H1 (cell line): ENCODE measurements at regions not wholly inside any gene's neighbourhood (a gene's known extent, or its start where the extent isn't known, plus 50 kb on each side); places are given as distances from the start of the nearest gene placed in this dataset.

Experiments used
- CTCF ChIA-PET: fragments of 300-600 bp; sonication (Branson Sonifier 250); formaldehyde crosslinking; loops from one replicate; lab custom pipeline; 2021; ENCODE audit not compliant: partially characterized antibody; lab: Charles Lee
- POLR2A ChIA-PET: fragments of 300-600 bp; sonication (Branson Sonifier 250); formaldehyde crosslinking; loops from one replicate; lab custom pipeline; 2021; ENCODE audit warnings: inconsistent platforms; ENCODE audit not compliant: partially characterized antibody; lab: Charles Lee
- DNase-seq, 2 experiments: peaks; one replicate each; pipeline versions ENCODE4 v3.0.0 to v3.0.0-alpha.2; 2010 to 2022; ENCODE audit warnings: low spot score in 2 of 2, low read depth in 1 of 2, mixed read lengths in 1 of 2
- FAIRE-seq: peaks from 2 replicates; lab custom pipeline; 2011; peaks lifted over from hg19 to GRCh38; lab: Jason Lieb, UNC
- H2AFZ ChIP-seq: 2 replicates; pipeline ENCODE4 v1.8.1; 2012; ENCODE audit warnings: low read length, inconsistent platforms
- H2AK5ac ChIP-seq: 2 replicates; pipeline ENCODE4 v1.6.1; 2013; ENCODE audit warnings: low read depth, low read length
- H2BK120ac ChIP-seq: replicated peaks from 2 replicates; pipeline ENCODE3; 2013; ENCODE audit warnings: low read depth, low read length, inconsistent platforms
- H2BK12ac ChIP-seq: 2 replicates; pipeline ENCODE4 v1.6.1; 2013; ENCODE audit warnings: low read depth, low read length
- H2BK15ac ChIP-seq: 2 replicates; pipeline ENCODE4 v1.6.1; 2013; ENCODE audit warnings: low read length
- H2BK20ac ChIP-seq: 2 replicates; pipeline ENCODE4 v1.6.1; 2013; ENCODE audit warnings: low read length
- H2BK5ac ChIP-seq: 2 replicates; pipeline ENCODE4 v1.6.1; 2013; ENCODE audit warnings: low read depth, low read length
- H3K14ac ChIP-seq: 2 replicates; pipeline ENCODE4 v1.6.1; 2013; ENCODE audit warnings: inconsistent platforms; ENCODE audit not compliant: insufficient read length
- H3K18ac ChIP-seq: 2 replicates; pipeline ENCODE4 v1.6.1; 2013; ENCODE audit warnings: low read length; ENCODE audit errors: extremely low read depth
- H3K23ac ChIP-seq: 2 replicates; pipeline ENCODE4 v1.6.1; 2013; ENCODE audit warnings: inconsistent platforms; ENCODE audit not compliant: insufficient read length
- H3K23me2 ChIP-seq: 2 replicates; pipeline ENCODE4 v1.6.1; 2013; ENCODE audit warnings: low read depth, low read length
- H3K27ac ChIP-seq: 2 replicates; pipeline ENCODE4 v1.6.1; 2011; ENCODE audit warnings: low read depth, low read length, inconsistent platforms
- H3K27me3 ChIP-seq, 4 experiments: replicated peaks in 1 of 4; 1 replicate in 1 of 4; 2 replicates in 3 of 4; pipeline versions ENCODE4 v1.6.1 to v1.8.1; 2011 to 2013; ENCODE audit warnings: low read length in 3 of 4, mild to moderate bottlenecking in 3 of 4, inconsistent platforms in 2 of 4, mixed read lengths in 2 of 4, moderate library complexity in 1 of 4; ENCODE audit not compliant: control insufficient read depth in 3 of 4, insufficient read depth in 3 of 4; ENCODE audit errors: extremely low read depth in 1 of 4
- H3K36me3 ChIP-seq, 4 experiments: 2 replicates each; pipeline versions ENCODE4 v1.6.1 to v1.8.1; 2011 to 2013; ENCODE audit warnings: mild to moderate bottlenecking in 4 of 4, low read length in 3 of 4, moderate library complexity in 2 of 4, control low read depth in 1 of 4, inconsistent platforms in 1 of 4; ENCODE audit not compliant: insufficient read depth in 4 of 4, control insufficient read depth in 2 of 4
- H3K4ac ChIP-seq: replicated peaks from 2 replicates; pipeline ENCODE3; 2013; ENCODE audit warnings: low read length, low read depth, mixed read lengths, inconsistent platforms; ENCODE audit not compliant: insufficient read length
- H3K4me1 ChIP-seq, 4 experiments: replicated peaks in 1 of 4; 1 replicate in 1 of 4; 2 replicates in 3 of 4; pipeline versions ENCODE4 v1.6.1 to v1.8.1; 2011 to 2013; ENCODE audit warnings: low read length in 3 of 4, inconsistent platforms in 2 of 4, mixed read lengths in 1 of 4; ENCODE audit not compliant: insufficient read depth in 4 of 4, control insufficient read depth in 3 of 4
- H3K4me2 ChIP-seq, 2 experiments: 2 replicates each; pipeline versions ENCODE4 v1.6.1 to v1.8.1; 2011 to 2013; ENCODE audit warnings: low read depth in 2 of 2, low read length in 2 of 2, control low read depth in 1 of 2, inconsistent platforms in 1 of 2, mild to moderate bottlenecking in 1 of 2; ENCODE audit not compliant: insufficient read depth in 1 of 2
- H3K4me3 ChIP-seq, 4 experiments: fragments of 200-600, 300-600 bp in 1 of 4; sonication (generic), shearing (Covaris generic), sonication (Bioruptor Twin) in 1 of 4; 2 replicates each; pipeline versions ENCODE4 v1.5.1 to v1.8.1; 2011 to 2016; ENCODE audit warnings: low read length in 4 of 4, low read depth in 3 of 4, control low read depth in 2 of 4, inconsistent platforms in 2 of 4, mild to moderate bottlenecking in 2 of 4, mixed read lengths in 1 of 4, moderate library complexity in 1 of 4; ENCODE audit not compliant: insufficient read depth in 2 of 4; ENCODE audit errors: extremely low read depth in 1 of 4
- H3K56ac ChIP-seq: replicated peaks from 2 replicates; pipeline ENCODE3; 2013; ENCODE audit warnings: low read depth, mild to moderate bottlenecking, mixed read lengths, low read length, inconsistent platforms; ENCODE audit not compliant: insufficient read length
- H3K79me1 ChIP-seq: 2 replicates; pipeline ENCODE4 v1.6.1; 2013; ENCODE audit warnings: low read depth, low read length, control low read depth
- H3K79me2 ChIP-seq, 2 experiments: 2 replicates each; pipeline versions ENCODE4 v1.6.1 to v1.8.1; 2012 to 2013; ENCODE audit warnings: low read length in 2 of 2, mild to moderate bottlenecking in 2 of 2, inconsistent platforms in 1 of 2; ENCODE audit not compliant: insufficient read depth in 2 of 2, control insufficient read depth in 1 of 2
- H3K9ac ChIP-seq, 4 experiments: replicated peaks in 1 of 4; 1 replicate in 1 of 4; 2 replicates in 3 of 4; pipeline versions ENCODE4 v1.6.1 to v1.8.1; 2011 to 2013; ENCODE audit warnings: low read depth in 3 of 4, low read length in 3 of 4, control low read depth in 2 of 4, mild to moderate bottlenecking in 2 of 4, moderate library complexity in 2 of 4, inconsistent platforms in 1 of 4; ENCODE audit errors: extremely low read depth in 1 of 4
- H3K9me3 ChIP-seq, 2 experiments: 2 replicates each; pipeline versions ENCODE4 v1.6.1 to v1.8.1; 2012 to 2013; ENCODE audit warnings: mild to moderate bottlenecking in 2 of 2, moderate library complexity in 2 of 2, control low read depth in 1 of 2, inconsistent platforms in 1 of 2, low read depth in 1 of 2, low read length in 1 of 2, mixed read lengths in 1 of 2; ENCODE audit not compliant: insufficient read depth in 2 of 2
- H4K20me1 ChIP-seq, 2 experiments: replicated peaks in 1 of 2; 2 replicates each; pipeline versions ENCODE3 to v1.8.1; 2011 to 2013; ENCODE audit warnings: inconsistent platforms in 2 of 2, low read length in 2 of 2, mild to moderate bottlenecking in 1 of 2; ENCODE audit not compliant: insufficient read depth in 2 of 2, control insufficient read depth in 1 of 2
- H4K5ac ChIP-seq: 2 replicates; pipeline ENCODE4 v1.6.1; 2013; ENCODE audit warnings: low read length, low read depth, mixed read lengths, inconsistent platforms; ENCODE audit not compliant: insufficient read length
- H4K8ac ChIP-seq: 2 replicates; pipeline ENCODE4 v1.8.0; 2013; ENCODE audit warnings: mild to moderate bottlenecking, moderate library complexity, low read length, inconsistent platforms; ENCODE audit not compliant: insufficient read depth; ENCODE audit errors: extremely low read depth
- H4K91ac ChIP-seq: replicated peaks from 2 replicates; pipeline ENCODE3; 2013; ENCODE audit warnings: low read length, mixed read lengths, inconsistent platforms; ENCODE audit not compliant: insufficient read length
- CHD7 ChIP-seq: fragments of 300-600 bp; sonication (generic); IDR thresholded peaks from 2 replicates; pipeline ENCODE4 v1.7.1; 2012; ENCODE audit warnings: low read length, moderate library complexity, mild to moderate bottlenecking, inconsistent platforms; ENCODE audit not compliant: insufficient replicate concordance

- Histone ChIP-seq H2BK5ac (no peak overlapping the region), H3K14ac (no peak overlapping the region), H3K9me3 (no peaks in the 10 kb centered on the region), H2AK5ac (no peak overlapping the region), H2AFZ (0 out of 2 replicates have a peak overlapping the region, but pooled peaks have one; percentile 1), H3K4ac (no peak overlapping the region), H3K4me3 (no peak overlapping the region), H3K36me3 (no peaks in the 10 kb centered on the region), H2BK15ac (no peak overlapping the region), H3K9ac (no peak overlapping the region), H3K4me2 (no peak overlapping the region), H4K5ac (no peak overlapping the region), H4K8ac (no peak overlapping the region), H3K79me2 (no peaks in the 10 kb centered on the region), H4K20me1 (no peaks in the 10 kb centered on the region), H3K79me1 (no peaks in the 10 kb centered on the region), H3K23ac (no peak overlapping the region), H3K18ac (no peak overlapping the region), H2BK12ac (no peak overlapping the region), H2BK20ac (no peak overlapping the region), H2BK120ac (no peak overlapping the region), H4K91ac (no peak overlapping the region), H3K4me1 (no peaks in the 10 kb centered on the region), H3K27me3 (no peaks in the 10 kb centered on the region), H3K27ac (no peak overlapping the region), H3K23me2 (no peaks in the 10 kb centered on the region; the same call in 1 of the 2 replicates), H3K56ac (no peak overlapping the region)
- ChIA-PET CTCF (interaction anchor here (1.5 to 2.1 kb wide), 3 partner anchors 8 to 61 kb away, joined by 3 to 8 read pairs (median 5); no protein-coding TSS in a partner anchor), POLR2A (no interaction called here)
- DNase-seq (no peak), FAIRE-seq (no peak)
- TF ChIP-seq CHD7: no peak
Measured at GRCh38 chr17:57182621-57183020, 73.7 kb upstream of the MSI2 start.
